DND-41 (cell line): ENCODE measurements at regions not wholly inside any gene's neighbourhood (a gene's known extent, or its start where the extent isn't known, plus 50 kb on each side); places are given as distances from the start of the nearest gene placed in this dataset.
A peak's percentile ranks its signal among the peaks of the same experiment; 100 is the strongest.
"Not testable (repeated sequence)": the region's sequence is repeated elsewhere in the genome, so short reads cannot be mapped to it uniquely, and the experiment has no call there.

Source experiments
- ATAC-seq: fragments of 200-7000 bp; cut with Tn5 transposase; 3 replicates; pipeline ENCODE4 v1.9.1; 2021; ENCODE audit warnings: low read depth; ENCODE audit not compliant: insufficient read depth
- DNase-seq: peaks from one replicate; pipeline ENCODE4 v3.0.0-alpha.2; 2020
- H2AFZ ChIP-seq: 2 replicates; pipeline ENCODE4 v1.6.0; 2012; ENCODE audit warnings: low read depth, low read length
- H3K27ac ChIP-seq: 2 replicates; pipeline ENCODE4 v1.5.1; 2012; ENCODE audit warnings: low read length, inconsistent platforms
- H3K27me3 ChIP-seq: fragments of 200-600 bp; sonication (generic); 2 replicates; pipeline ENCODE4 v1.6.0; 2012; ENCODE audit warnings: low read length, mild to moderate bottlenecking, inconsistent platforms; ENCODE audit not compliant: insufficient read depth, poor library complexity
- H3K36me3 ChIP-seq: 2 replicates; pipeline ENCODE4 v1.5.1; 2012; ENCODE audit warnings: low read length, inconsistent platforms; ENCODE audit not compliant: insufficient read depth
- H3K4me1 ChIP-seq: 2 replicates; pipeline ENCODE4 v1.5.1; 2012; ENCODE audit warnings: mild to moderate bottlenecking, low read length; ENCODE audit not compliant: insufficient read depth
- H3K4me2 ChIP-seq: 2 replicates; pipeline ENCODE4 v1.6.0; 2012; ENCODE audit warnings: mild to moderate bottlenecking, moderate library complexity, low read length, inconsistent platforms; ENCODE audit not compliant: insufficient read depth
- H3K4me3 ChIP-seq, 2 experiments: fragments of 200-600 bp in 1 of 2; shearing (Covaris generic) in 1 of 2; 2 replicates each; pipeline ENCODE4 v1.5.1; 2012 to 2016; ENCODE audit warnings: inconsistent platforms in 2 of 2, low read length in 2 of 2, mild to moderate bottlenecking in 2 of 2, low read depth in 1 of 2, moderate library complexity in 1 of 2
- H3K79me2 ChIP-seq: 2 replicates; pipeline ENCODE4 v1.6.0; 2012; ENCODE audit warnings: low read length, inconsistent platforms; ENCODE audit not compliant: insufficient read depth
- H3K9ac ChIP-seq: 2 replicates; pipeline ENCODE4 v1.6.0; 2012; ENCODE audit warnings: low read depth, mild to moderate bottlenecking, inconsistent platforms, low read length, moderate library complexity
- H3K9me3 ChIP-seq: 2 replicates; pipeline ENCODE4 v1.5.1; 2012; ENCODE audit warnings: low read length, moderate library complexity, mild to moderate bottlenecking, inconsistent platforms; ENCODE audit not compliant: insufficient read depth, severe bottlenecking
- H4K20me1 ChIP-seq: 2 replicates; pipeline ENCODE4 v1.6.0; 2012; ENCODE audit warnings: low read length; ENCODE audit not compliant: insufficient read depth
- CTCF ChIP-seq: IDR thresholded peaks from 2 replicates; pipeline ENCODE4 v1.5.1; 2012; ENCODE audit warnings: borderline replicate concordance, low read length, moderate library complexity, mild to moderate bottlenecking; ENCODE audit not compliant: poor library complexity, severe bottlenecking; ENCODE audit errors: extremely low read depth
- EZH2 ChIP-seq: IDR thresholded peaks from 3 replicates; pipeline ENCODE4 v1.6.1; 2012; ENCODE audit warnings: borderline replicate concordance, low read depth, mild to moderate bottlenecking, moderate library complexity, low read length, inconsistent platforms; ENCODE audit not compliant: severe bottlenecking

GRCh38 chr16:9027070-9027799 is 63.5 kb upstream of the USP7 start:
- no peak overlapping the region for H3K4me3 ChIP-seq

GRCh38 chr16:9028491-9028890 is 63.0 kb upstream of the HAPSTR1 start:
- not testable (repeated sequence) for H3K27ac ChIP-seq, ATAC-seq, H3K9ac ChIP-seq, H4K20me1 ChIP-seq, H2AFZ ChIP-seq, H3K4me2 ChIP-seq, H3K79me2 ChIP-seq, DNase-seq, H3K9me3 ChIP-seq, H3K36me3 ChIP-seq, H3K27me3 ChIP-seq, H3K4me3 ChIP-seq, H3K4me1 ChIP-seq

More at GRCh38 chr16:9027070-9027799, 63.5 kb upstream of the USP7 start:
- no peak overlapping the region for H3K4me2 ChIP-seq
- no peak overlapping the region for H3K9ac ChIP-seq
- no peak for DNase-seq
- H3K79me2 ChIP-seq = no peaks in the 10 kb centered on the region
- no peaks in the 10 kb centered on the region for H3K4me1 ChIP-seq
- ATAC-seq = no peak
- no peak for TF ChIP-seq EZH2
- TF ChIP-seq CTCF = no peak
- H3K36me3 ChIP-seq = no peaks in the 10 kb centered on the region
- no peaks in the 10 kb centered on the region for H4K20me1 ChIP-seq
- no peaks in the 10 kb centered on the region for H3K27me3 ChIP-seq
- no peak overlapping the region for H3K27ac ChIP-seq
- no peaks in the 10 kb centered on the region for H3K9me3 ChIP-seq
- no peak overlapping the region for H2AFZ ChIP-seq

DNA sequence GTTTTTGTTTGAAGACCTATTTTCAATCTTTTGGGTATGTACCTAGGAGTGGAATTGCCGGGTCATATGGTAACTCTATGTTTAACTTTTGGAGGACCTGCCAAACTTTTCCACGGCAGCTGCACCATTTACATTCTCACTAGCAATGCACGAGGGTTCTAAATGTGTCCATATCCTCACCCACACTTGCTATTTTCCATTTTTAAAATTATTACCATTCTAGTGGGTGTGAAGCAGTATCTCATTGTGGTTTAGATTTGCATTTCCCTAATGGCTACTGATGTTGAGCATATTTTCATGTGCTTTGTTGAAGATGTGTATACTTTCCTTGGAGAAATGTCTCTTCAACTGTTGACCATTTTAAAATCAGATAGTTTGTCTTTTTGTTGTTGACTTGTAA is 60.3 kb upstream of the HAPSTR1 start:
- Histone ChIP-seq H3K4me3 (no peak overlapping the region), H3K79me2 (no peaks in the 10 kb centered on the region), H3K27ac (no peak overlapping the region), H3K27me3 (no peaks in the 10 kb centered on the region), H3K4me1 (no peaks in the 10 kb centered on the region), H2AFZ (no peak overlapping the region), H4K20me1 (no peaks in the 10 kb centered on the region), H3K9ac (no peak overlapping the region), H3K4me2 (no peak overlapping the region), H3K9me3 (no peaks in the 10 kb centered on the region), H3K36me3 (no peaks in the 10 kb centered on the region)
- DNase-seq = no peak
- ATAC-seq = no peak
- TF ChIP-seq CTCF (no peak), EZH2 (no peak)

GRCh38 chr16:9033125-9033830 is 58.2 kb upstream of the HAPSTR1 start:
- H2AFZ ChIP-seq = no peak overlapping the region
- no peaks in the 10 kb centered on the region for H3K4me1 ChIP-seq
- no peak overlapping the region for H3K9ac ChIP-seq
- H3K27ac ChIP-seq = no peak overlapping the region
- no peaks in the 10 kb centered on the region for H3K27me3 ChIP-seq
- H4K20me1 ChIP-seq = no peaks in the 10 kb centered on the region
- H3K4me2 ChIP-seq = no peak overlapping the region
- TF ChIP-seq EZH2 (no peak), CTCF (peak; percentile 57)
- DNase-seq (peak; percentile 25), ATAC-seq (no peak)
- H3K9me3 ChIP-seq = no peaks in the 10 kb centered on the region
- no peaks in the 10 kb centered on the region for H3K36me3 ChIP-seq
- H3K4me3 ChIP-seq = no peak overlapping the region
- H3K79me2 ChIP-seq = no peaks in the 10 kb centered on the region
